ENCODE measurements at regions not wholly inside any gene's neighbourhood (a gene's known extent, or its start where the extent isn't known, plus 50 kb on each side); places are given as distances from the start of the nearest gene placed in this dataset.

- DNase-seq: no peak
Measured at GRCh38 chr6:67640484-67640883, 994.6 kb upstream of the ADGRB3 start.

GRCh38 chr6:67639161-67639560, 995.9 kb upstream of the ADGRB3 start:
- DNase-seq: no peak

- DNase-seq: no peak
Measured at GRCh38 chr6:67634199-67634598, 1000.9 kb upstream of the ADGRB3 start.

- DNase-seq: no peak
Measured at GRCh38 chr6:67633058-67633457, 1002.0 kb upstream of the ADGRB3 start.

- DNase-seq: no peak
Measured at GRCh38 chr6:67630146-67630545, 1004.9 kb upstream of the ADGRB3 start.

GRCh38 chr6:67629258-67629657, 1005.8 kb upstream of the ADGRB3 start:
- no peak for DNase-seq

- no peak for DNase-seq
Measured at GRCh38 chr6:67615796-67616195, 1019.3 kb upstream of the ADGRB3 start.

GRCh38 chr6:67608099-67608749, 1026.9 kb upstream of the ADGRB3 start:
- no peak for DNase-seq

GRCh38 chr6:67606906-67607828, 1027.9 kb upstream of the ADGRB3 start:
- no peak for DNase-seq

- no peak for DNase-seq
Measured at GRCh38 chr6:67594366-67594765, 1040.7 kb upstream of the ADGRB3 start.

- no peak for DNase-seq
Measured at GRCh38 chr6:67593247-67593646, 1041.8 kb upstream of the ADGRB3 start.

- no peak for DNase-seq
Measured at GRCh38 chr6:67591910-67592309, 1043.2 kb upstream of the ADGRB3 start.

GRCh38 chr6:67567842-67568241, 1067.2 kb upstream of the ADGRB3 start:
- DNase-seq: no peak

GRCh38 chr6:67563671-67564070, 1071.4 kb upstream of the ADGRB3 start:
- no peak for DNase-seq

GRCh38 chr6:67560068-67560467, 1075.0 kb upstream of the ADGRB3 start:
- DNase-seq: no peak

- DNase-seq: no peak
Measured at GRCh38 chr6:67558985-67559384, 1076.1 kb upstream of the ADGRB3 start.

- DNase-seq: no peak
Measured at GRCh38 chr6:67544851-67545452, 1090.1 kb upstream of the ADGRB3 start.

GRCh38 chr6:67541586-67541985, 1093.5 kb upstream of the ADGRB3 start:
- no peak for DNase-seq

- no peak for DNase-seq
Measured at GRCh38 chr6:67538032-67538431, 1097.0 kb upstream of the ADGRB3 start.

GRCh38 chr6:67535946-67536345, 1099.1 kb upstream of the ADGRB3 start:
- no peak for DNase-seq

GRCh38 chr6:67506352-67506751, 1128.7 kb upstream of the ADGRB3 start:
- DNase-seq: no peak

GRCh38 chr6:67501755-67502154, 1133.3 kb upstream of the ADGRB3 start:
- no peak for DNase-seq

GRCh38 chr6:67497749-67498148, 1137.3 kb upstream of the ADGRB3 start:
- DNase-seq: no peak

- DNase-seq: no peak
Measured at GRCh38 chr6:67496191-67496590, 1138.9 kb upstream of the ADGRB3 start.

All from retina (tissue), 1 donor.